Calu3 (cell line): ENCODE measurements at regions not wholly inside any gene's neighbourhood (a gene's known extent, or its start where the extent isn't known, plus 50 kb on each side); places are given as distances from the start of the nearest gene placed in this dataset.

Experiments
- BruUV-seq: library from RNA; stranded (reverse); fragments of 400-500 nt; replicated peaks from 2 replicates; lab custom pipeline; 2021; lab: Mats Ljungman, UMichigan
- CTCF ChIA-PET: fragments of 300-600 bp; sonication (Branson Sonifier 250); formaldehyde crosslinking; loops from one replicate; lab custom pipeline; 2022; ENCODE audit warnings: antibody characterized with exemption; lab: Charles Lee
- DNase-seq: peaks from one replicate; pipeline ENCODE4 v3.0.0; 2022
- H3K27ac Mint-ChIP-seq: one replicate; pipeline ENCODE4 v1.8.0; 2022; ENCODE audit warnings: mixed read lengths; ENCODE audit not compliant: unreplicated experiment
- H3K27me3 Mint-ChIP-seq: one replicate; pipeline ENCODE4 v1.8.0; 2022; ENCODE audit warnings: mixed read lengths; ENCODE audit not compliant: unreplicated experiment
- H3K36me3 Mint-ChIP-seq: one replicate; pipeline ENCODE4 v1.8.0; 2022; ENCODE audit warnings: mild to moderate bottlenecking, moderate library complexity, mixed read lengths; ENCODE audit not compliant: insufficient read depth, unreplicated experiment
- H3K4me1 Mint-ChIP-seq: one replicate; pipeline ENCODE4 v1.8.0; 2022; ENCODE audit warnings: mild to moderate bottlenecking, low read depth, mixed read lengths; ENCODE audit not compliant: unreplicated experiment
- H3K4me3 Mint-ChIP-seq: one replicate; pipeline ENCODE4 v1.8.0; 2022; ENCODE audit warnings: mild to moderate bottlenecking, low read depth, moderate library complexity, mixed read lengths; ENCODE audit not compliant: unreplicated experiment
- H3K9me3 Mint-ChIP-seq: one replicate; pipeline ENCODE4 v1.8.0; 2022; ENCODE audit warnings: low read depth, mixed read lengths; ENCODE audit not compliant: unreplicated experiment
- CTCF ChIP-seq: fragments of 200-600 bp; IDR thresholded peaks from one replicate; pipeline ENCODE4 v1.8.0; 2022; ENCODE audit warnings: antibody characterized with exemption; ENCODE audit not compliant: unreplicated experiment
- intact Hi-C: fragments of 100-400 bp; cut with micrococcal nuclease; formaldehyde crosslinking; loops from one replicate; pipeline ENCODE4 v1.10.0; 2022; ENCODE audit not compliant: unreplicated experiment

GRCh38 chr20:39871013-39871412 is 818.0 kb downstream of the MAFB start:
- H3K27me3 Mint-ChIP-seq: no peaks in the 10 kb centered on the region
- no TSS peak for BruUV-seq
- peaks cover 16% of the 10 kb centered on the region for H3K9me3 Mint-ChIP-seq
- no peaks in the 10 kb centered on the region for H3K36me3 Mint-ChIP-seq
- no peak for TF ChIP-seq CTCF
- no peak overlapping the region for H3K27ac Mint-ChIP-seq
- CTCF ChIA-PET: no interaction called here
- no peak for DNase-seq
- intact Hi-C loops: no loop called here
- H3K4me1 Mint-ChIP-seq: no peaks in the 10 kb centered on the region
- H3K4me3 Mint-ChIP-seq: no peak overlapping the region

DNA sequence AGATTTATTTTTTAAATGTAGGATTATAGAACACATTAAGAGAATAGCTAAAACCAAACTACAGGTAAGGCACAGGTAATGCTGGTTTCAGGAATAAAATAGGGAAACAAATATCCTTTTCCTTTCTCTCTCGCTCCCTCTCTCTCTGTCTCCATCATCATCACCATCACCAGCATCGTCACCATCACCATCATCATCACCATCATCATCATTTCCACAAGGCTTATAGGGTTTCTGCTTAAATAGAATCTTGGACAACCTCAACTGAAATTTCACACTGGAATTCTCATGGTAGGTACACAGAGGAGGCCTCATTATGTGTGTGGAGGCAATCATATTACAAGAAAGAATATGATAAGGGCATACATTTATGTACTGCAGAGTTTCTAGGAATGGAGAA is 823.6 kb downstream of the MAFB start:
- CTCF ChIA-PET: interaction anchor here (0.6 kb wide), 1 partner anchor 62 kb away, joined by 4 read pairs; no protein-coding TSS in a partner anchor
- no TSS peak for BruUV-seq
- peaks cover 23% of the 10 kb centered on the region for H3K9me3 Mint-ChIP-seq
- DNase-seq: no peak
- no peak overlapping the region for H3K4me3 Mint-ChIP-seq
- no peaks in the 10 kb centered on the region for H3K36me3 Mint-ChIP-seq
- H3K27ac Mint-ChIP-seq: no peak overlapping the region
- no peaks in the 10 kb centered on the region for H3K27me3 Mint-ChIP-seq
- H3K4me1 Mint-ChIP-seq: no peaks in the 10 kb centered on the region
- intact Hi-C loops: no loop called here
- TF ChIP-seq CTCF: no peak

GRCh38 chr20:39862470-39862891 is 826.6 kb downstream of the MAFB start:
- Mint-ChIP-seq H3K4me1 (no peaks in the 10 kb centered on the region), H3K36me3 (no peaks in the 10 kb centered on the region), H3K27ac (no peak overlapping the region), H3K27me3 (no peaks in the 10 kb centered on the region), H3K4me3 (no peak overlapping the region), H3K9me3 (peaks cover 24% of the 10 kb centered on the region)
- intact Hi-C loops: no loop called here
- BruUV-seq: no TSS peak
- TF ChIP-seq CTCF: no peak
- DNase-seq: no peak
- CTCF ChIA-PET: no interaction called here

DNA sequence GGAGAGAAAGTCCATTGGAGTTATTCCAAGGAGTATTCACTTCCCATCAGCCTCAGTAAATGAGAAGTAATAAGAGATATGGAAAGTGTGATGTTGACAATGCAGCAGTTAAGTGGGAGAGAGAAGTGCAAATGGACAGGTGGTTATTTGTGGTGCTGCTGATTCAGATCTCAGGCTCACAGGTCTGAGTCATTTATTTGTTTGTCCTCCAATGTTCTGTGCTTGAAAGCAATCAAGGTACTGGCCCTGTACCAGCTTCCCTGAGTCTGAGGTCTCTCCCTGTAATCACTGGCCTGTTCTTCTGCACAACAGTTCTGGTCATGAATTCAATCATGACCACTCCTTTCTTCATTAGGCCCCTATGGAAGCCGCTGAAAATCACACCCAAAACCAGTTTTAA is 827.7 kb downstream of the MAFB start:
- TF ChIP-seq CTCF: no peak
- H3K4me1 Mint-ChIP-seq: no peaks in the 10 kb centered on the region
- no peak overlapping the region for H3K27ac Mint-ChIP-seq
- no TSS peak for BruUV-seq
- peaks cover 22% of the 10 kb centered on the region for H3K9me3 Mint-ChIP-seq
- no peaks in the 10 kb centered on the region for H3K36me3 Mint-ChIP-seq
- no peaks in the 10 kb centered on the region for H3K27me3 Mint-ChIP-seq
- no peak overlapping the region for H3K4me3 Mint-ChIP-seq
- CTCF ChIA-PET: no interaction called here
- no peak for DNase-seq
- intact Hi-C loops: no loop called here
